GM23248 (cell line): ENCODE measurements at regions not wholly inside any gene's neighbourhood (a gene's known extent, or its start where the extent isn't known, plus 50 kb on each side); places are given as distances from the start of the nearest gene placed in this dataset.

Source experiments
- DNase-seq: peaks from one replicate; pipeline ENCODE4 v3.0.0-alpha.2; 2015
- H2AFZ ChIP-seq: fragments of 200-600 bp; sonication (generic); 2 replicates; pipeline ENCODE4 v1.6.1; 2016; ENCODE audit warnings: antibody characterized with exemption
- H3F3A ChIP-seq: fragments of 200-600 bp; sonication (generic); 2 replicates; pipeline ENCODE4 v1.6.1; 2016; ENCODE audit warnings: mild to moderate bottlenecking, antibody characterized with exemption, mixed run types; ENCODE audit not compliant: insufficient read depth
- H3K27ac ChIP-seq: fragments of 200-600 bp; sonication (generic); 2 replicates; pipeline ENCODE4 v1.5.1; 2016; ENCODE audit warnings: mild to moderate bottlenecking
- H3K27me3 ChIP-seq: fragments of 200-600 bp; sonication (generic); replicated peaks from 2 replicates; pipeline ENCODE4 v1.6.1; 2016; ENCODE audit warnings: mild to moderate bottlenecking; ENCODE audit not compliant: insufficient read depth
- H3K36me3 ChIP-seq: fragments of 200-600 bp; sonication (generic); 2 replicates; pipeline ENCODE4 v1.6.1; 2016; ENCODE audit warnings: low read depth, mild to moderate bottlenecking
- H3K4me1 ChIP-seq: fragments of 200-600 bp; sonication (generic); 2 replicates; pipeline ENCODE4 v1.6.1; 2016; ENCODE audit warnings: mild to moderate bottlenecking; ENCODE audit not compliant: insufficient read depth
- H3K4me2 ChIP-seq: fragments of 200-600 bp; sonication (generic); one replicate; pipeline ENCODE4 v1.6.1; 2016; ENCODE audit warnings: mild to moderate bottlenecking; ENCODE audit not compliant: unreplicated experiment
- H3K4me3 ChIP-seq: fragments of 200-600 bp; sonication (generic); 2 replicates; pipeline ENCODE4 v1.5.1; 2016; ENCODE audit warnings: mild to moderate bottlenecking
- H3K79me2 ChIP-seq: fragments of 200-600 bp; sonication (generic); 2 replicates; pipeline ENCODE4 v1.6.1; 2016; ENCODE audit warnings: mild to moderate bottlenecking; ENCODE audit not compliant: insufficient read depth
- H3K9ac ChIP-seq: fragments of 200-600 bp; sonication (generic); 2 replicates; pipeline ENCODE4 v1.6.1; 2016; ENCODE audit warnings: mild to moderate bottlenecking
- H3K9me2 ChIP-seq: fragments of 200-600 bp; sonication (generic); 2 replicates; pipeline ENCODE4 v1.6.1; 2016; ENCODE audit warnings: mixed run types, mild to moderate bottlenecking, moderate library complexity; ENCODE audit not compliant: insufficient read depth
- H3K9me3 ChIP-seq: fragments of 200-600 bp; sonication (generic); one replicate; pipeline ENCODE4 v1.6.1; 2017; ENCODE audit warnings: low read depth
- H4K20me1 ChIP-seq: fragments of 200-600 bp; sonication (generic); 2 replicates; pipeline ENCODE4 v1.6.0; 2016; ENCODE audit not compliant: insufficient read depth
- EZH2 ChIP-seq: fragments of 200-600 bp; sonication (generic); IDR thresholded peaks from 2 replicates; pipeline ENCODE4 v1.6.1; 2018; ENCODE audit warnings: antibody characterized with exemption, mild to moderate bottlenecking; ENCODE audit not compliant: insufficient read depth, poor library complexity, severe bottlenecking
- EZH2phosphoT487 ChIP-seq: fragments of 200-600 bp; sonication (generic); IDR thresholded peaks from 2 replicates; pipeline ENCODE4 v1.6.1; 2018; ENCODE audit warnings: antibody characterized with exemption, moderate library complexity, mild to moderate bottlenecking, low read depth; ENCODE audit not compliant: insufficient read depth
- WGBS, 2 experiments: methylation state at CpG; one replicate each; pipeline ENCODE4 v1.1.6; 2015 to 2017; ENCODE audit warnings: low lambda C conversion rate in 2 of 2, low coverage in 1 of 2; ENCODE audit errors: missing lambda C conversion rate in 2 of 2; 5-methylcytosine and 5-hydroxymethylcytosine counted together
- in situ Hi-C: fragments of 300-500 bp; cut with MboI; formaldehyde crosslinking; loops from 2 replicates; pipeline ENCODE4 v1.15.0; 2020

- peaks cover 25% of the 10 kb centered on the region for H3K27me3 ChIP-seq
- WGBS, 2 experiments = 72 to 78% methylated on average over 10 of the region's 10 CpGs
- H3K36me3 ChIP-seq = no peaks in the 10 kb centered on the region
- H2AFZ ChIP-seq = no peak overlapping the region
- H3K4me1 ChIP-seq = peaks cover 14% of the 10 kb centered on the region
- H3K9ac ChIP-seq = no peak overlapping the region
- no peaks in the 10 kb centered on the region for H3K9me2 ChIP-seq
- no peak for TF ChIP-seq EZH2phosphoT487
- no peak for TF ChIP-seq EZH2
- in situ Hi-C loops = no loop called here
- H3K9me3 ChIP-seq = no peaks in the 10 kb centered on the region
- H3K27ac ChIP-seq = no peak overlapping the region
- peaks cover 11% of the 10 kb centered on the region for H3F3A ChIP-seq
- no peak overlapping the region for H3K4me3 ChIP-seq
- no peak overlapping the region for H3K4me2 ChIP-seq
- H4K20me1 ChIP-seq = no peaks in the 10 kb centered on the region
- no peaks in the 10 kb centered on the region for H3K79me2 ChIP-seq
- no peak for DNase-seq
These were observed 99.6 kb downstream of the RPLP1 start for GRCh38 chr15:69552057-69552815.

- in situ Hi-C loops = no loop called here
- 68 to 73% methylated on average over 4 of the region's 4 CpGs for WGBS, 2 experiments
- H3K4me3 ChIP-seq = no peak overlapping the region
- H2AFZ ChIP-seq = no peak overlapping the region
- H3K27me3 ChIP-seq = peaks cover 10% of the 10 kb centered on the region
- H3K9me3 ChIP-seq = no peaks in the 10 kb centered on the region
- peaks cover 12% of the 10 kb centered on the region for H3F3A ChIP-seq
- no peaks in the 10 kb centered on the region for H4K20me1 ChIP-seq
- no peak overlapping the region for H3K9ac ChIP-seq
- H3K36me3 ChIP-seq = no peaks in the 10 kb centered on the region
- H3K4me1 ChIP-seq = peaks cover 24% of the 10 kb centered on the region
- no peak overlapping the region for H3K4me2 ChIP-seq
- no peak for DNase-seq
- H3K27ac ChIP-seq = no peak overlapping the region
- H3K9me2 ChIP-seq = no peaks in the 10 kb centered on the region
- H3K79me2 ChIP-seq = no peaks in the 10 kb centered on the region
- TF ChIP-seq EZH2 = no peak
- TF ChIP-seq EZH2phosphoT487 = no peak
These were observed 101.1 kb downstream of the RPLP1 start for GRCh38 chr15:69553686-69554085.

GRCh38 chr15:69554279-69554961 lies 101.8 kb downstream of the RPLP1 start:
- Histone ChIP-seq H2AFZ (no peak overlapping the region), H3K9ac (no peak overlapping the region), H3K4me2 (no peak overlapping the region), H3K4me1 (peaks cover 24% of the 10 kb centered on the region), H3K79me2 (no peaks in the 10 kb centered on the region), H3K36me3 (no peaks in the 10 kb centered on the region), H3K9me3 (no peaks in the 10 kb centered on the region), H3K27me3 (peaks cover 3% of the 10 kb centered on the region), H3K27ac (no peak overlapping the region), H4K20me1 (no peaks in the 10 kb centered on the region), H3K9me2 (no peaks in the 10 kb centered on the region), H3K4me3 (no peak overlapping the region), H3F3A (peaks cover 12% of the 10 kb centered on the region)
- DNase-seq = no peak
- in situ Hi-C loops = no loop called here
- 89 to 95% methylated on average over 7 of the region's 7 CpGs for WGBS, 2 experiments
- TF ChIP-seq EZH2phosphoT487 = no peak
- TF ChIP-seq EZH2 = no peak

- Histone ChIP-seq H3K4me2 (no peak overlapping the region), H3K4me1 (peaks cover 24% of the 10 kb centered on the region), H3K9ac (no peak overlapping the region), H3K36me3 (no peaks in the 10 kb centered on the region), H2AFZ (no peak overlapping the region), H3K79me2 (no peaks in the 10 kb centered on the region), H3F3A (peaks cover 12% of the 10 kb centered on the region), H3K27ac (no peak overlapping the region), H3K9me3 (no peaks in the 10 kb centered on the region), H3K27me3 (no peaks in the 10 kb centered on the region; the same call in 1 of the 2 replicates), H4K20me1 (no peaks in the 10 kb centered on the region), H3K9me2 (no peaks in the 10 kb centered on the region), H3K4me3 (no peak overlapping the region)
- TF ChIP-seq EZH2phosphoT487 (no peak), EZH2 (no peak)
- no peak for DNase-seq
- in situ Hi-C loops = no loop called here
- WGBS, 2 experiments = 98 to 99% methylated on average over 8 of the region's 8 CpGs
These were observed 102.5 kb downstream of the RPLP1 start for GRCh38 chr15:69555080-69555479.
